Omental fat pad (tissue), 3 donors: ENCODE measurements at regions not wholly inside any gene's neighbourhood (a gene's known extent, or its start where the extent isn't known, plus 50 kb on each side); places are given as distances from the start of the nearest gene placed in this dataset.
"Not testable (repeated sequence)": the region's sequence is repeated elsewhere in the genome, so short reads cannot be mapped to it uniquely, and the experiment has no call there.

ENCODE experiments used
- ATAC-seq: fragments of 150-250 bp; one replicate; pipeline ENCODE4 v1.9.1; 2016; ENCODE audit warnings: mild to moderate bottlenecking, moderate library complexity; ENCODE audit not compliant: low FRiP score
- DNase-seq: peaks from one replicate; pipeline ENCODE4 v3.0.0-alpha.2; 2019; ENCODE audit warnings: low spot score
- TF ChIP-seq, protein P1 (sequence below), 3 donors: fragments of 450-650 bp; IDR thresholded peaks; one replicate each; pipeline ENCODE4 v1.5.1; 2016 to 2017; ENCODE audit warnings: antibody characterized with exemption in 3 of 3, mild to moderate bottlenecking in 3 of 3, moderate library complexity in 2 of 3

DNA sequence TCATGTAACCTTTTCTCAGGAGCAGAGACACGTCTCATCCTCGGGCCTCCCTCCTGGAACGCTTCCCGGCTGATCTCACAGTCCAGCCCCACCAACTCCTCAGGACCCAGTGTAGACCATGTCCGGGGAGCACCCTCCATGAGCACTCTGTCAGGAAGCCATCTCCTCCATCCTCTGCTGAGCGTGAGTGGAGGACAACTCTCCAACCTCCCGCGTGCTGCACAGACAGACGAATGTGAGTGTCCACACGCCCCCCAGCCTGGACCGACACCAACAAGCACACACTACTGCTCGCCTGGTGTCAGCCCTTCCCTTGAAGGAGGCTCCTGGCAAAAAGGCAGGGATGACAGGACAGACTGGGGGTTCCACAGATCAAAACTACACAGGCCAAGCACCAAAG, 86.6 kb downstream of the SHANK2 start:
- DNase-seq: no peak
- TF ChIP-seq, protein P1, sequence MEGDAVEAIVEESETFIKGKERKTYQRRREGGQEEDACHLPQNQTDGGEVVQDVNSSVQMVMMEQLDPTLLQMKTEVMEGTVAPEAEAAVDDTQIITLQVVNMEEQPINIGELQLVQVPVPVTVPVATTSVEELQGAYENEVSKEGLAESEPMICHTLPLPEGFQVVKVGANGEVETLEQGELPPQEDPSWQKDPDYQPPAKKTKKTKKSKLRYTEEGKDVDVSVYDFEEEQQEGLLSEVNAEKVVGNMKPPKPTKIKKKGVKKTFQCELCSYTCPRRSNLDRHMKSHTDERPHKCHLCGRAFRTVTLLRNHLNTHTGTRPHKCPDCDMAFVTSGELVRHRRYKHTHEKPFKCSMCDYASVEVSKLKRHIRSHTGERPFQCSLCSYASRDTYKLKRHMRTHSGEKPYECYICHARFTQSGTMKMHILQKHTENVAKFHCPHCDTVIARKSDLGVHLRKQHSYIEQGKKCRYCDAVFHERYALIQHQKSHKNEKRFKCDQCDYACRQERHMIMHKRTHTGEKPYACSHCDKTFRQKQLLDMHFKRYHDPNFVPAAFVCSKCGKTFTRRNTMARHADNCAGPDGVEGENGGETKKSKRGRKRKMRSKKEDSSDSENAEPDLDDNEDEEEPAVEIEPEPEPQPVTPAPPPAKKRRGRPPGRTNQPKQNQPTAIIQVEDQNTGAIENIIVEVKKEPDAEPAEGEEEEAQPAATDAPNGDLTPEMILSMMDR (IDR thresholded peaks at IDR 0.05): no peak
- ATAC-seq: no peak

DNA sequence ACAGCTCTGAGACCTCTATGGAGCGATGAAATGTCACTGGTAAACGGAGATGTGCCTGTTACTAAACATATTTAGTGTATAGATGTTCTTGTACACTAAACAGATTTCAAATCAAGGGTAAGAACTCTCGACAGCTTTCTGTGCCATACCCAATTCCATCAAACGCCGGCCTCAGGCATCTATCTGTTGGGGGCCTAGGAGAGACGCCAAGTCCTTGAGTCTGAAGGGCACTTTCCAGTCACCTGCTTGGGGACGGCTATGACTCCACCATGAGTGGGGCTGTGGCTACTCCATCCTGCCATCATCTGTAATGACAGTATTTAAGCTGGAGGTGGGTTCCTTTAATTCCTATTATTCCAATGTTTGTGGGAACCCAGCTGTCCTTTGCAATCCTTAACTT, 87.8 kb downstream of the SHANK2 start:
- ATAC-seq: no peak
- TF ChIP-seq, protein P1 (IDR thresholded peaks at IDR 0.05): no peak
- DNase-seq: no peak

DNA sequence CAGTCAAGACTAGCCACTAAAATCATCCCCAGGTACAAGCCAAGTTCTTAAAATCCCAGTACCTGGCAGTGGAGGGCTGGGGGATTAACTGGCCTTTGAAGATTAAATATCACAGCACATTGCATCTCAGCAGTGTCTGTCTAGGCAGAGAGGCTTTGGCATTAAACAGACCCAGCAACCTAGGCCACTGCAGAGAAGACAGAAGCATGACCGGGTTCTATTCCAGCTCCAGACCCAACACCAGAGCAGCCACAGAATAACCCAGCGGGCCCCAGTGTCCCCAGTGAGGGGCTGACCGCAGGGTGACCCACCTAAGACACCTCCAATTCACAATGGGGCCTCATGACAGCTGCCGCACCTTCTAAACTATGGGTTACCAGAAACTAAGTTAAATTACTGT, 88.2 kb downstream of the SHANK2 start:
- TF ChIP-seq, protein P1 (IDR thresholded peaks at IDR 0.05): no peak
- no peak for ATAC-seq
- DNase-seq: no peak

DNA sequence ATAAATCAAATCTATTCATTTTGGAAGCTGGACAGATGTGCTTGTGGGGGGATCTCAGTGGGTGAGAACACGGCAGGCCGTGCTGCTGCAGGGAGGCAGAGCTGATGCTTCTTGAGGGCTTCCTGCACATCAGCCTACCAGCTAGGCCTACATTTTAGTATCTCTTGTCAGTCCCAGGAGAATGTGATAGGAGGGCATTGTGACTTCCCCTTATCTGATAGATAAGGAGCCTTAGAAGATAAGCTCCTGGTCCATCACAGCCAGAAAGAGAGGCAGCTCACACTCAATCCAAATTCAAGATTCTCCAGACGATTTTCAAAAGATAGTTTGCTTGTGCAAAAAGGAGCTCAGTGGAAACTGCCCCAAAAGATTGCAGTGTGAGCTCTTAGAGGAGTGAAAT, 89.0 kb downstream of the SHANK2 start:
- no peak for ATAC-seq

DNA sequence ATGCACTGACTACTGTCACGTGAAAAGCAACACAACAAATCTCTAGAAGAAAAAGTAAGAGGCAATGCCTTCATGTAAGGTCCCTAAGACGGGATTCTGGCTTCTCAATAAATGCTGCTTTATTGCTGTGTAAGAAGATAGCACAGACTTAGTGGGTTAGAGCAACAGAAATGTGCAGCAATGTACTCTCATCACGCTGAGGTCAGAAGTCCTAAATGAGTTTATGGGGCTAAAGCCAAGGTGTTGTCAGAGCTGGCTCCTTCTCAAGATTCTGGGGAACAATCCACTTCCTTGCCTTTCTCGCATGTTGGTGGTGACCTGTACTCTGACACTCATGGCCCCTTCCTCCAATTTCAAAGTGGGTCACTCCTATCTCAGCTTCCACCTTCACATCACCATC, 93.4 kb downstream of the SHANK2 start:
- DNase-seq (no peak), ATAC-seq (no peak)
- TF ChIP-seq, protein P1 (IDR thresholded peaks at IDR 0.05): no peak

More for the DNA sequence above, 89.0 kb downstream of the SHANK2 start:
- no peak for DNase-seq
- TF ChIP-seq, protein P1 (IDR thresholded peaks at IDR 0.05): no peak

DNA sequence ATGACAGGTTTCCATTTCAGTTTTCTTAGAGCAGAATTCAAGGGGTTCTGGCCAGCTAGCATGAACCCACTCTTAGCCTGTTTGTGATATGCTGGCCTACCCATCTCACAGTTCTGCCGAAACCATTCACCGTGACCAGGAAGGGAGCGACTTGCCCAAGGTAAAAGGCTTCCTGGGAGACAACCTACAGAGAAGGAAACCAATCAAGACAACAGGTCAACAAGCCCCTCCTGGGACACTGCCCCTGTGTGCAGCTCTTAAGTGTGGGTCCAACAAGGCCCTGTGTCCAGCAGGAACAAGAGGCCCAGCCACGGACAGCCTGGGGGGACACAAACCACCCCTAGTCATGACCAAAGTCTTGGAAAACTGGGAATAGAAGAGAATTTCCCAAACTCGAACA, 94.7 kb downstream of the SHANK2 start:
- not testable (repeated sequence) for ATAC-seq

DNA sequence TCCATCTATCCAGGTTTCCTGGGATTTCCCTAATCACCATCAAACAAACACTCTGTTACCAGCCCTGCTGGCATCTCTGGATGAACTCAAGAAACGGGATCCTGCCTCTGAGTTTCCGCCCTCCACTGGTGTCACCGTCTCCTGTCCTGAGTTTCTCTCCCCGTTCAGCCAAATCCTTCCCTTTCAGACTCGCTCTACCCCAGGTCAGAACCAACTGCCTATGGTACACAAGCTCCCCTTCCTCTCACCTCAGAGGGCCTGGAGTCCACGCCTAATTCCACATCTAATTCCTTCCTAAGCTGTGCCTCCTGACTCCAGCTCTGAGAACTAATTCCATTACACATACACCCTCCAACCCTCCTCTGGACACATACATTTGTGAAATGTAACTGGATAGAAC, 96.1 kb downstream of the SHANK2 start:
- TF ChIP-seq, protein P1 (IDR thresholded peaks at IDR 0.05): no peak
- no peak for DNase-seq
- no peak for ATAC-seq

More for the DNA sequence above, 94.7 kb downstream of the SHANK2 start:
- DNase-seq: not testable (repeated sequence)

DNA sequence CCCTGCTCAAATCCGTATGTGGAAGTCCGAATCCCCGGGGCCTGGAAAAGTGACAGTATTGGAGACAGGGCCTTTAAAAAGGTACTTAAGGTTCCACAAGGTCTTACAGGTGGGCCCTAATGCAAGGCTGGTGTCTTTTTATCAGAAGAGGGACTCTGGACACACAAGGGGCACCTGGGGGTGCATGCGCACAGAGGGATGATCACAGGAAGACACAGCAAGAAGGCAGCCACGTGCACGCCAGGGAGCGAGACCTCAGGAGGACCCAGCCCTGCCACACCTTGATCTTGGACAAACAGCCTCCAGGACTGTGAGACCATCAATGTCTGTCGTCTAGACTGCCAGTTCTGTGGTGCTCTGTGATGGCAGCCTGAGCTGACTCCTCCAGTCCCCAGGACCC, 96.5 kb downstream of the SHANK2 start:
- DNase-seq (no peak), ATAC-seq (no peak)
- TF ChIP-seq, protein P1 (IDR thresholded peaks at IDR 0.05): no peak
